GM12874 (cell line): ENCODE measurements at regions not wholly inside any gene's neighbourhood (a gene's known extent, or its start where the extent isn't known, plus 50 kb on each side); places are given as distances from the start of the nearest gene placed in this dataset.

Source experiments
- CTCF ChIP-seq: IDR thresholded peaks from 2 replicates; pipeline ENCODE4 v1.5.1; 2011; ENCODE audit warnings: low read depth, mild to moderate bottlenecking, control low read depth, low read length, moderate library complexity; ENCODE audit not compliant: insufficient read depth

GRCh38 chr3:28989646-28990089 lies 291.2 kb upstream of the RBMS3 start:
- TF ChIP-seq CTCF: no peak

- no peak for TF ChIP-seq CTCF
Measured at GRCh38 chr3:28994161-28994905, 286.5 kb upstream of the RBMS3 start.

- no peak for TF ChIP-seq CTCF
Measured at GRCh38 chr3:29004885-29005599, 275.8 kb upstream of the RBMS3 start.

GRCh38 chr3:29005862-29006261 lies 275.0 kb upstream of the RBMS3 start:
- no peak for TF ChIP-seq CTCF

GRCh38 chr3:29011441-29011840 lies 269.4 kb upstream of the RBMS3 start:
- TF ChIP-seq CTCF: no peak

- no peak for TF ChIP-seq CTCF
Measured at GRCh38 chr3:29011966-29012365, 268.9 kb upstream of the RBMS3 start.

- no peak for TF ChIP-seq CTCF
Measured at GRCh38 chr3:29022976-29023375, 257.9 kb upstream of the RBMS3 start.
